Trophoblast cell (in vitro differentiated cells and primary cell): ENCODE measurements at regions not wholly inside any gene's neighbourhood (a gene's known extent, or its start where the extent isn't known, plus 50 kb on each side); places are given as distances from the start of the nearest gene placed in this dataset.

Source experiments
- DNase-seq, 2 donors: peaks; one replicate each; pipeline ENCODE4 v3.0.0-alpha.2; 2016
- H2AFZ ChIP-seq: 2 replicates; pipeline ENCODE4 v1.6.1; 2013; ENCODE audit warnings: low read length, moderate library complexity, mild to moderate bottlenecking; ENCODE audit not compliant: insufficient read depth, poor library complexity
- H2AK5ac ChIP-seq: 2 replicates; pipeline ENCODE4 v1.6.1; 2013; ENCODE audit warnings: mild to moderate bottlenecking, low read length
- H2BK120ac ChIP-seq: 2 replicates; pipeline ENCODE4 v1.6.1; 2013; ENCODE audit warnings: low read length, mild to moderate bottlenecking, moderate library complexity; ENCODE audit not compliant: insufficient read depth, poor library complexity
- H2BK12ac ChIP-seq: 2 replicates; pipeline ENCODE4 v1.6.1; 2013; ENCODE audit warnings: mild to moderate bottlenecking, low read length, moderate library complexity
- H2BK5ac ChIP-seq: 2 replicates; pipeline ENCODE4 v1.6.1; 2013; ENCODE audit warnings: low read length, low read depth, moderate library complexity, mild to moderate bottlenecking; ENCODE audit not compliant: poor library complexity
- H3K14ac ChIP-seq: 2 replicates; pipeline ENCODE4 v1.6.1; 2013; ENCODE audit warnings: mild to moderate bottlenecking, low read length
- H3K18ac ChIP-seq: 2 replicates; pipeline ENCODE4 v1.6.1; 2013; ENCODE audit warnings: mild to moderate bottlenecking, low read length
- H3K23ac ChIP-seq: 2 replicates; pipeline ENCODE4 v1.6.1; 2013; ENCODE audit warnings: low read length
- H3K27ac ChIP-seq: 2 replicates; pipeline ENCODE4 v1.5.1; 2013; ENCODE audit warnings: low read depth, mild to moderate bottlenecking, inconsistent platforms, low read length, moderate library complexity
- H3K27me3 ChIP-seq: 2 replicates; pipeline ENCODE4 v1.6.1; 2013; ENCODE audit warnings: inconsistent platforms, mild to moderate bottlenecking, low read length, moderate library complexity; ENCODE audit not compliant: insufficient read depth
- H3K36me3 ChIP-seq, 2 experiments: 1 replicate in 1 of 2; 2 replicates in 1 of 2; pipeline ENCODE4 v1.6.1; 2013; ENCODE audit warnings: low read length in 2 of 2, mild to moderate bottlenecking in 2 of 2, moderate library complexity in 1 of 2; ENCODE audit not compliant: insufficient read depth in 2 of 2, control insufficient read depth in 1 of 2
- H3K4ac ChIP-seq: 2 replicates; pipeline ENCODE4 v1.6.1; 2013; ENCODE audit warnings: low read depth, mild to moderate bottlenecking, low read length, moderate library complexity
- H3K4me1 ChIP-seq, 2 experiments: 1 replicate in 1 of 2; 2 replicates in 1 of 2; pipeline ENCODE4 v1.6.1; 2013; ENCODE audit warnings: low read length in 2 of 2, mild to moderate bottlenecking in 2 of 2, moderate library complexity in 1 of 2; ENCODE audit not compliant: insufficient read depth in 2 of 2, control insufficient read depth in 1 of 2
- H3K4me2 ChIP-seq: 2 replicates; pipeline ENCODE4 v1.6.1; 2013; ENCODE audit warnings: inconsistent platforms, mild to moderate bottlenecking, low read length, moderate library complexity
- H3K4me3 ChIP-seq: 2 replicates; pipeline ENCODE4 v1.5.1; 2013; ENCODE audit warnings: mild to moderate bottlenecking, low read depth, low read length, inconsistent platforms
- H3K79me1 ChIP-seq: one replicate; pipeline ENCODE4 v1.6.1; 2013; ENCODE audit warnings: low read length
- H3K79me2 ChIP-seq: 2 replicates; pipeline ENCODE4 v1.6.1; 2013; ENCODE audit warnings: low read length, mild to moderate bottlenecking; ENCODE audit not compliant: control insufficient read depth, insufficient read depth, poor library complexity
- H3K9ac ChIP-seq: 2 replicates; pipeline ENCODE4 v1.6.1; 2013; ENCODE audit warnings: mild to moderate bottlenecking, low read length
- H3K9me3 ChIP-seq: 2 replicates; pipeline ENCODE4 v1.6.1; 2013; ENCODE audit warnings: low read depth, mild to moderate bottlenecking, control low read depth, inconsistent platforms, low read length; ENCODE audit not compliant: insufficient read depth
- H4K12ac ChIP-seq: 2 replicates; pipeline ENCODE4 v1.6.1; 2013; ENCODE audit warnings: low read depth, mild to moderate bottlenecking, low read length, moderate library complexity
- H4K8ac ChIP-seq: 2 replicates; pipeline ENCODE4 v1.6.1; 2013; ENCODE audit warnings: low read depth, mild to moderate bottlenecking, low read length, moderate library complexity
- H4K91ac ChIP-seq: one replicate; pipeline ENCODE4 v1.6.1; 2013; ENCODE audit warnings: low read depth, mild to moderate bottlenecking, low read length, moderate library complexity
- WGBS: extraction: QIAGEN DNeasy Blood & Tissue Kit; methylation state at CpG from one replicate; pipeline ENCODE4 v1.1.7; 2013; ENCODE audit warnings: missing lambda C conversion rate; ENCODE audit not compliant: insufficient read length, insufficient coverage; ENCODE audit errors: extremely low coverage; 5-methylcytosine and 5-hydroxymethylcytosine counted together

- Histone ChIP-seq H4K91ac (no peak overlapping the region), H3K23ac (no peak overlapping the region), H2BK5ac (no peak overlapping the region), H3K9me3 (no peaks in the 10 kb centered on the region), H3K4me3 (no peak overlapping the region), H3K79me1 (no peaks in the 10 kb centered on the region), H4K8ac (peak overlapping the region; percentile 21), H3K18ac (no peak overlapping the region), H2BK120ac (peak overlapping the region; percentile 18), H4K12ac (no peak overlapping the region), H3K79me2 (no peaks in the 10 kb centered on the region), H2AK5ac (no peak overlapping the region), H3K4ac (no peak overlapping the region), H3K9ac (no peak overlapping the region), H3K27me3 (no peaks in the 10 kb centered on the region), H3K36me3 (no peaks in the 10 kb centered on the region), H3K4me1 (peaks cover 12 to 16% of the 10 kb centered on the region in 2 experiments), H3K14ac (no peak overlapping the region), H2BK12ac (peak overlapping the region; percentile 43), H3K27ac (peak overlapping the region; percentile 40), H2AFZ (peak overlapping the region; percentile 12), H3K4me2 (no peak overlapping the region)
- no peak for DNase-seq
- no CpG with 5 or more reads among the region's 10 CpGs for WGBS
These were observed 176.5 kb upstream of the PFN2 start for GRCh38 chr3:150146991-150147761.

DNA sequence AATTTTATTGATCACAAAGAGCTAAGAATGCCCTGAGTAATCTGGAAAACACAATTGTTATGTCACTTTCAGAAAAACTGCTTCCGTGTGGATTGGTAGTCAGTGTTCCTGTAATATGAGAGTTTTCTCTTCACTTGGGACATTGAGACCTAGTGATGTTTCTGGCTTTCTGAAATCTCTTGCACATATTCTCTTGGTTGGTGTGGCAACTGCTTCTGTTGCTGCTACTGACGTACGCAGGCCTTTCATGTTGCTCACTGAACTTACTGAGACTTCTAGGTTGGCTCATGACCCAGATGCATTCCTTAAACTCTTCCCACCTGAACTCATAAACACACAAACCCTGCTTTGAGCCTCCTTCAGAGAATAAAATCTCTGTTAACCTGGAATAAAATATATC lies 175.0 kb upstream of the PFN2 start:
- Histone ChIP-seq H3K14ac (no peak overlapping the region), H3K4me2 (no peak overlapping the region)

GRCh38 chr3:150144191-150144708 lies 173.6 kb upstream of the PFN2 start:
- H3K4me3 ChIP-seq = no peak overlapping the region
- no peak overlapping the region for H3K27ac ChIP-seq
- H3K14ac ChIP-seq = no peak overlapping the region
- no peak overlapping the region for H2AFZ ChIP-seq
- H3K4ac ChIP-seq = no peak overlapping the region
- H2BK5ac ChIP-seq = no peak overlapping the region
- DNase-seq = no peak
- no peak overlapping the region for H2BK12ac ChIP-seq
- no peaks in the 10 kb centered on the region for H3K36me3 ChIP-seq
- no peaks in the 10 kb centered on the region for H3K9me3 ChIP-seq
- no peak overlapping the region for H4K12ac ChIP-seq
- no peak overlapping the region for H2BK120ac ChIP-seq
- H3K79me1 ChIP-seq = peaks cover 4% of the 10 kb centered on the region
- no peaks in the 10 kb centered on the region for H3K79me2 ChIP-seq
- H4K8ac ChIP-seq = no peak overlapping the region
- no peak overlapping the region for H3K9ac ChIP-seq
- no peak overlapping the region for H3K4me2 ChIP-seq
- no peak overlapping the region for H2AK5ac ChIP-seq
- no CpG with 5 or more reads among the region's 6 CpGs for WGBS
- H4K91ac ChIP-seq = no peak overlapping the region
- H3K4me1 ChIP-seq = peaks cover 8 to 14% of the 10 kb centered on the region in 2 experiments
- H3K23ac ChIP-seq = no peak overlapping the region
- H3K18ac ChIP-seq = no peak overlapping the region
- no peaks in the 10 kb centered on the region for H3K27me3 ChIP-seq

More for the DNA sequence above, 175.0 kb upstream of the PFN2 start:
- Histone ChIP-seq H3K4me3 (no peak overlapping the region), H2AFZ (no peak overlapping the region), H3K9me3 (no peaks in the 10 kb centered on the region), H2BK120ac (no peak overlapping the region), H2BK12ac (no peak overlapping the region), H3K18ac (no peak overlapping the region), H3K36me3 (no peaks in the 10 kb centered on the region), H4K12ac (no peak overlapping the region), H3K79me2 (no peaks in the 10 kb centered on the region), H3K27ac (no peak overlapping the region), H2AK5ac (no peak overlapping the region), H4K8ac (no peak overlapping the region), H3K27me3 (no peaks in the 10 kb centered on the region), H3K4me1 (peaks cover 11 to 17% of the 10 kb centered on the region in 2 experiments), H3K23ac (no peak overlapping the region), H3K4ac (no peak overlapping the region), H4K91ac (no peak overlapping the region), H3K9ac (no peak overlapping the region), H2BK5ac (no peak overlapping the region), H3K79me1 (peaks cover 3% of the 10 kb centered on the region)
- peak; percentile 62 to 69 for DNase-seq
- no CpG with 5 or more reads among the region's 3 CpGs for WGBS

DNA sequence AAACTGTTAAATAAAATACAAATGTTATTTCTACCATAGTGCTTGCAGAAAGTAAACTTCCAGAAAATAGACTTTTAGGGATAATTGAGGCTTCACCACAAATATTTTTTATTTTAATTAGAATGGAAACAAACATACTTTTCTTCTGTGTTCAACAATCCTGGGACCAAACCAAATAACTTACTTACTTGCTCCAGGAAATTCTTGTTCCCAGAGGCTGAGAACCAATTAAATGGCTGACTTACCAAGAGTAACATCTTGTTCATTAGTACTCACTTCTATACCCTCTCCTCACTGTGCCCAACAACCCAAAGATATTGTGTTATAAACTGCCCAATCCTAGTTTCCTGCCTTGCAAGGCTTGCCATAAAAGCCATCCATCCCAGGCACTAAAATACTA lies 172.2 kb upstream of the PFN2 start:
- peaks cover 5 to 10% of the 10 kb centered on the region in 2 experiments for H3K4me1 ChIP-seq
- H4K91ac ChIP-seq = no peak overlapping the region
- no peak overlapping the region for H3K14ac ChIP-seq
- H3K4me2 ChIP-seq = no peak overlapping the region
- no peak overlapping the region for H3K18ac ChIP-seq
- no peak overlapping the region for H2AK5ac ChIP-seq
- no peak overlapping the region for H2BK5ac ChIP-seq
- no peak overlapping the region for H2AFZ ChIP-seq
- H3K79me2 ChIP-seq = no peaks in the 10 kb centered on the region
- peaks cover 4% of the 10 kb centered on the region for H3K79me1 ChIP-seq
- H4K12ac ChIP-seq = no peak overlapping the region
- no peak overlapping the region for H3K23ac ChIP-seq
- H3K4ac ChIP-seq = no peak overlapping the region
- no peaks in the 10 kb centered on the region for H3K9me3 ChIP-seq
- H3K36me3 ChIP-seq = no peaks in the 10 kb centered on the region
- no peak overlapping the region for H3K9ac ChIP-seq
- no peak overlapping the region for H4K8ac ChIP-seq
- DNase-seq = no peak
- no peak overlapping the region for H3K4me3 ChIP-seq
- no peak overlapping the region for H2BK12ac ChIP-seq
- H3K27ac ChIP-seq = no peak overlapping the region
- no peaks in the 10 kb centered on the region for H3K27me3 ChIP-seq
- no peak overlapping the region for H2BK120ac ChIP-seq
